SK-N-SH (cell line): ENCODE measurements at regions not wholly inside any gene's neighbourhood (a gene's known extent, or its start where the extent isn't known, plus 50 kb on each side); places are given as distances from the start of the nearest gene placed in this dataset.

Experiments used
- CHD2 ChIP-seq: fragments of 150-350 bp; IDR thresholded peaks from 2 replicates; pipeline ENCODE4 v1.6.1; 2018; ENCODE audit warnings: low read length; ENCODE audit not compliant: partially characterized antibody
- CTCF ChIP-seq: fragments of 200-600 bp; sonication (generic); IDR thresholded peaks from 2 replicates; pipeline ENCODE4 v1.6.1; 2017; ENCODE audit warnings: antibody characterized with exemption, mild to moderate bottlenecking, moderate library complexity
- EP300 ChIP-seq, 2 experiments: IDR thresholded peaks; 2 replicates each; pipeline versions ENCODE4 v1.4.0 to v1.6.1; 2012; ENCODE audit warnings: borderline replicate concordance in 1 of 2, low read depth in 1 of 2, low read length in 1 of 2
- FOXJ3 ChIP-seq: sonication (generic); formaldehyde crosslinking; IDR thresholded peaks from 2 replicates; pipeline ENCODE4 v1.5.1; 2020; ENCODE audit warnings: mild to moderate bottlenecking, missing genetic modification reagents
- FOXM1 ChIP-seq: IDR thresholded peaks from 2 replicates; pipeline ENCODE4 v1.4.0; 2012; ENCODE audit warnings: low read depth, mild to moderate bottlenecking
- GATA2 ChIP-seq: sonication (generic); formaldehyde crosslinking; IDR thresholded peaks from 2 replicates; pipeline ENCODE4 v1.5.0; 2020; ENCODE audit warnings: mild to moderate bottlenecking, missing genetic modification reagents
- JUND ChIP-seq: IDR thresholded peaks from 2 replicates; pipeline ENCODE4 v1.4.0; 2012
- POLR2AphosphoS5 ChIP-seq: IDR thresholded peaks from 2 replicates; pipeline ENCODE4 v1.6.1; 2012; ENCODE audit warnings: low read depth, low read length
- RCOR1 ChIP-seq: fragments of 150-350 bp; IDR thresholded peaks from 2 replicates; pipeline ENCODE4 v1.6.1; 2017; ENCODE audit warnings: antibody characterized with exemption, low read length
- REST ChIP-seq: IDR thresholded peaks from 2 replicates; pipeline ENCODE4 v1.6.1; 2012; ENCODE audit warnings: mild to moderate bottlenecking, low read depth, low read length, moderate library complexity
- RFX5 ChIP-seq: IDR thresholded peaks from 2 replicates; pipeline ENCODE4 v1.6.1; 2012; ENCODE audit warnings: mild to moderate bottlenecking, improper control_type of control experiment, low read length
- YY1 ChIP-seq: IDR thresholded peaks from 2 replicates; pipeline ENCODE4 v1.4.0; 2012; ENCODE audit warnings: low read depth, mild to moderate bottlenecking

- no peak for TF ChIP-seq CTCF
- TF ChIP-seq JUND: no peak
- no peak for TF ChIP-seq POLR2AphosphoS5
- no peak for TF ChIP-seq REST
- TF ChIP-seq EP300 (IDR thresholded peaks at IDR 0.05; ENCODE audit: borderline replicate concordance in 1 of 2, low read depth in 1 of 2, low read length in 1 of 2): no peak
- no peak for TF ChIP-seq RCOR1
- TF ChIP-seq FOXM1: no peak
- no peak for TF ChIP-seq YY1
- TF ChIP-seq CHD2: no peak
- no peak for TF ChIP-seq FOXJ3 (CRISPR knock-in tag)
- no peak for TF ChIP-seq GATA2 (CRISPR knock-in tag)
- TF ChIP-seq RFX5: no peak
These were observed 78.8 kb upstream of the FAM136A start for GRCh38 chr2:70380621-70381020.
